SU-DHL-6 (cell line): ENCODE measurements at regions not wholly inside any gene's neighbourhood (a gene's known extent, or its start where the extent isn't known, plus 50 kb on each side); places are given as distances from the start of the nearest gene placed in this dataset.

Experiments
- EZH2phosphoT487 ChIP-seq: fragments of 200-600 bp; sonication (generic), shearing (Covaris generic); conservative IDR thresholded peaks from 2 replicates; pipeline ENCODE4 v1.6.1; 2018; ENCODE audit warnings: mild to moderate bottlenecking, antibody characterized with exemption, low read length, moderate library complexity, mixed read lengths
- TF ChIP-seq, protein P1 (sequence below): fragments of 200-600 bp; sonication (generic); IDR thresholded peaks from one replicate; pipeline ENCODE4 v1.5.1; 2017; ENCODE audit warnings: antibody characterized with exemption, mild to moderate bottlenecking, low read length, moderate library complexity; ENCODE audit not compliant: insufficient read depth, poor library complexity, severe bottlenecking

GRCh38 chr1:55886856-55887712 lies 671.9 kb upstream of the USP24 start:
- TF ChIP-seq, protein P1, sequence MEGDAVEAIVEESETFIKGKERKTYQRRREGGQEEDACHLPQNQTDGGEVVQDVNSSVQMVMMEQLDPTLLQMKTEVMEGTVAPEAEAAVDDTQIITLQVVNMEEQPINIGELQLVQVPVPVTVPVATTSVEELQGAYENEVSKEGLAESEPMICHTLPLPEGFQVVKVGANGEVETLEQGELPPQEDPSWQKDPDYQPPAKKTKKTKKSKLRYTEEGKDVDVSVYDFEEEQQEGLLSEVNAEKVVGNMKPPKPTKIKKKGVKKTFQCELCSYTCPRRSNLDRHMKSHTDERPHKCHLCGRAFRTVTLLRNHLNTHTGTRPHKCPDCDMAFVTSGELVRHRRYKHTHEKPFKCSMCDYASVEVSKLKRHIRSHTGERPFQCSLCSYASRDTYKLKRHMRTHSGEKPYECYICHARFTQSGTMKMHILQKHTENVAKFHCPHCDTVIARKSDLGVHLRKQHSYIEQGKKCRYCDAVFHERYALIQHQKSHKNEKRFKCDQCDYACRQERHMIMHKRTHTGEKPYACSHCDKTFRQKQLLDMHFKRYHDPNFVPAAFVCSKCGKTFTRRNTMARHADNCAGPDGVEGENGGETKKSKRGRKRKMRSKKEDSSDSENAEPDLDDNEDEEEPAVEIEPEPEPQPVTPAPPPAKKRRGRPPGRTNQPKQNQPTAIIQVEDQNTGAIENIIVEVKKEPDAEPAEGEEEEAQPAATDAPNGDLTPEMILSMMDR = no peak
- no peak for TF ChIP-seq EZH2phosphoT487
